ENCODE measurements at regions not wholly inside any gene's neighbourhood (a gene's known extent, or its start where the extent isn't known, plus 50 kb on each side); places are given as distances from the start of the nearest gene placed in this dataset.

DNA sequence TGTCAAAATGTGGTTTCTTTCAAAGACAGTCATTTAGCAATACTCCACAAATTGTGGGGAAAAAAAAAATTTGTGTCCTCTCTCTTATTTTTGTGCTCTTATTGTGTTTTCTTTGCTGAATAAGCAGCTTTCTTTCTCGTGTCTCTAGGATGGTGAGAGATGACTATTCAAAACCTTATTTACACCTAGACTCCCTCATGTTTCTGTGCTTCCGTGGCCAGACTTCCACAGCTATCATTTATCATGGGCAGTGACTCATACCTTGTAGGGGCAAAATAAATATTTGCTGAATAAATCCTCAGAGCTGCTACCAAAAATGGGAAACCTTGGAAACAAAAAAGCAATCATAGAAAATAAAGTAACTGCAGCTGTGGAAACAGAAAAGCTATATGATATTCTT, 204.9 kb upstream of the MIR17HG start:
- DNase-seq (ENCODE audit: extremely low read depth in 1 of 2, low read depth in 1 of 2): no peak

DNA sequence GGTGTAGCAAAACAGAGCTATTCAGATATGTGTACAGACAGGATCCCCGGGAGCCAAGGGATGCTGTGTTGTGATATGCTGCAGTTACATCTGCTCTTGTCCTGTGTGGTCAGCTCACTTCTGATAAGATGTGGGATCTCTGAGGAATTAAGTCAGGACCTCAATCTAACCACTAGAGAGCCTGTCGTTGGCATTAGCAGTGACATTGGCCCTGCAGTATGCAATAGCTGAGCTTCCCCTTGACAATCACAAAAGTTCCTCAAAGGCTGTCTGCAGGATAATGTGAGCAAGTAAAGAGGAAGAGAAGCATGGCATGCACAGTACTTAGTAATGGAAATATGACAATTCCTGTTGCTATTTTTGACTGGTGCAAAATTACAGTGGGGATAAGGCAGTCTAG, 203.4 kb upstream of the MIR17HG start:
- DNase-seq (ENCODE audit: extremely low read depth in 1 of 2, low read depth in 1 of 2): no peak

DNA sequence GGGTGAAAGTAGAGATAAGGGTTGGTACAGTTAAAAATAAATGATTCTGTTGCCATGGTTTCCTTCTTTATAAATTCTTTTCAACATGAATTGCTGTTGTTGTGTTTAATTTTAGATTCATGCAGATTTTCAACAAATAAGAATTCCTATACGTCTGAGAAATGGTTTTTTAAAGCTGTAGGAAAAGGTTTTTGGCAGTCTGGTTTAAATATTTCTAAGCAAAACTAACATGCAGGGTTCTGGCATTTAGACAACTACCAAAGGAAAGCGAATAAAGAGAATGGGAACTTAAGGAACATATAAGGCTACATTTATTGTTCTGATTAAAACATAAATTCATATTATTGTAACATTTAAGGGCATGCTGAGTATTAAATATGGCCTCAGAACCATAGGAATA, 203.0 kb upstream of the MIR17HG start:
- DNase-seq (ENCODE audit: extremely low read depth in 1 of 2, low read depth in 1 of 2): no peak

DNA sequence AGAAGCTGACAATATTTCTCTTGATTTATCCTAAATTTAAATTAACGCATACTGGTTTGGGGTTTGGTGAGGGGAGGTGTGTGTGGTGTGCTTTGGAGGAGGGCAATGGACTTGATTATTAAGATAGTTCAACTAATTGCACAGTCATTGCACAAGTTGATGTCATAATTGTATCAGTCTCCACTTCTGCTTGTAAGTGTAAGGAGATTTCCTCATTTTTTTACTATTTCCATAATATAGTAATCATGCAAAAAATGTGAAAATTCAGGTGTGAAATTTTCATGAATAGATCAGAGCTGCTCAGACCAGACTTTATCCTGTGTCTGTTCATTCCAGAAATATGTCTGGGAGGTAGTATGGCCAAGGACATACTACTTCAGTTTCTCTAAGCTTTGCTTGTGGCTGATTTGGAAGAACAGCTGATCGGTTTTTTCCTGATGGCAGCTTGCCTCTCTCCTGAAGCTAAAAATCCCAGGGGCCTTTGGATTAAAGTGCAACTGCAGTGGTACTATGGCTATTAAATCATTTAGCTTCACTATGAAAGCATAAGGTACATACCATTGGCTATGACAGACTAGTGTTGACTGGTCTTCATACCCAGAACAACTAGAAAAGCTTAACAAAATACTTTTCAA, 201.8 kb upstream of the MIR17HG start:
- no peak for DNase-seq (ENCODE audit: extremely low read depth in 1 of 2, low read depth in 1 of 2)

DNA sequence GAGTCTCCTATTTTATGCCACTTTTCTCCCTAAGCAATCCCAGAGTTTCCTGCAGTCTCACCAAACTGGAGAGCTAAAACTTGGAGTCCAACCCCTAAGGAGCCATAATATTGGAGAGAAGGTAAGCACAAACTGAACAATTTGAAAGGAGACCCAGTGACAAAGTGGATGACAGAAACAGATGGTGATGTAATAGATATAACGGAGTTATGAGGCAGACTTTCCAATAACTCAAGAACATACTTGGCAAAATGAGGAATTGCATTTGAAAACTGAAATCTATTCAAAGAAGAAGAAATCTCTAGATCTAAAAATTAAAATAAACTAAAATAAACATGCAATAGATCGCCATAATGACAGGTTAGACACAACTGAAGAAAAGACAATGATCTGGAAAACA, 200.9 kb upstream of the MIR17HG start:
- no peak for DNase-seq (ENCODE audit: extremely low read depth in 1 of 2, low read depth in 1 of 2)

DNA sequence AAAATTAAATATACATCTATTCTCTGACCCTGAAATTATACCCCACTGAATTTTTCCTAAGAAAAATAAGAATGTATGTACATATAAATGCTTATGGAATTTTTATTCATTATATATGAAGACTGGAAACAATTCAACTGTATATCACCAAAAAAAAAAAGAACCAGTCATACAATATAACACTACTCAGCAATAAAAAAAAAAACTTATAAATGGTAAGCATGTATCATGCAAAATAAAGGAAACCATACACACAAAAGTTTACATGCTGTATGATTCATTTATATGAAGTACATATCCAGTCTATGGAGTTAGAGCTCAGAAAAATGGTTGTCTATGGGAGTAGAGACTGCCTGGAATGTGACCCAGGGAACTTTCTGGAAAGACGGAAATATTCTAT, 199.4 kb upstream of the MIR17HG start:
- DNase-seq (ENCODE audit: extremely low read depth in 1 of 2, low read depth in 1 of 2): no peak

DNA sequence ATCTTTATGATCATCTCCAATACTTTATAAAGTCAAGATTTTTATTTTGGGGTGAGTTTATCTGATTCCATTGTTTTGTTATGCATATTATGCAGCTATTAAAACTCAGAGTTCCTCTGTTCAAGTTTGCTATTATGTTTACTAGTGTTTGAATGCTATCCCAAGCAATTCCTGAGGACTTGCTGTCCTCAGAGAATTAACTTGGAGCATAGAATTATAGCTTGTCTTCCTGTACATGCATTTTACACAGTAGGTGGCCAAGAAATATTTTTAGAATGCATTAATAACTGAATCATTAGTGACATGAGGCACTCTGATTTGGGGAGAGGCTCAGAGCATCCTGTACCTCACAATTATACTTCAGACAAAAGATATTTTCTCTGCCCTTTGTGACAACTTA, 195.6 kb upstream of the MIR17HG start:
- DNase-seq (ENCODE audit: extremely low read depth in 1 of 2, low read depth in 1 of 2): no peak

DNA sequence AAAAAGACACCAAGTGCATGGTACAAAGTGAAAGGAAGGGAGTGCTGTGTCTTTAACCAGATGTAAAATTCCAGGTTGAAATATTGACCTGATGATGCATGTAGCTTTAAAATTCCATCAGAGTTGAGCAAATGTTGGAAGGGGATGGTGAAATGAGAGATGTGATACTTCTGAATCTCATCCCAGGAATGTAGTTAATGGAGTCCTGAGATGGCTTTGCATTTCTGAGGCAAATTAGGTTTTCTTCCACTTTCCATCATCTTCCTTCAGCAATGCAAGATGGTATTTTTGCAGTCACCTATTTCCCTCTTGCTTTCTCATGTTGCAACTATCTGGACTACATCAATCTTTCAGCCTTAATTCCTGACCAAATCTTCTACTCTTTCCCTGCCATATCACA, 194.1 kb upstream of the MIR17HG start:
- DNase-seq (ENCODE audit: extremely low read depth in 1 of 2, low read depth in 1 of 2): no peak

DNA sequence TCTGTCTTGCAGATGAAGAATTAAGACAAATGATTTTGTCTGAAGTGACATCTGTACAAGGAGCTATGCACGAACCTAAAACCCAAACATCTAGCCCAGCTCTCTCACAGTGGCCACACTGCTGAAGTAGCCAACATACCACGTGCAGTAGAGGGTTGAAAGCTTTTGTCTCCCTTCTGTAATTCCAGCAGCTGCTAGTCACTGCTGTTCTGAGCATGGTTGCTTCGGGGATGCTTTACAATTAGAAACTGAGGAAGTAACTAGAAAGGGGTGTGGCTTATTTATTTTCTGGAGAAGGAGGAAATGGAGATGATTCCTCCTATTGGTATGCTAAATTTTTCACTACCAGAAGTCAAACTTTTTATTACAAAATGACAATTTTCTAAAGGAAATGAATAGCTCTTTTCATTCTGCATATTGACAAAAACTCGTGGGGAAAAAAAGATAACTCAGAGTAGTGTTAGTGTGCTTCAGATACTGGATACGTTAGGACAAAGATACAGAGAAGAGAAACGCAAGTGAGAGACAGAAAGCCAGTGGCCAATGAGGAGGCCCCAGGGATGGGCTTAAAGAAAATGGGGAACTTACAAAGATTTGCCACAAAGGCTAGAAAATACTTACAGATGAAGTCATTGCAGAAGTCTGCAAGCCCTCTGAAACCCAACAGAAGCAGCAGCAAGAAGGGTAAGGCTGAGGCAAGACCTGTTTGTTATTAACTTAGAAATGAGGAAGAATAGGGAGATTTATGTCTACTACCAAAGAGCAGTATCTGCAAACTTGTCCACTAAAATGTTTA, 192.7 kb upstream of the MIR17HG start:
- DNase-seq (ENCODE audit: extremely low read depth in 1 of 2, low read depth in 1 of 2): no peak

DNA sequence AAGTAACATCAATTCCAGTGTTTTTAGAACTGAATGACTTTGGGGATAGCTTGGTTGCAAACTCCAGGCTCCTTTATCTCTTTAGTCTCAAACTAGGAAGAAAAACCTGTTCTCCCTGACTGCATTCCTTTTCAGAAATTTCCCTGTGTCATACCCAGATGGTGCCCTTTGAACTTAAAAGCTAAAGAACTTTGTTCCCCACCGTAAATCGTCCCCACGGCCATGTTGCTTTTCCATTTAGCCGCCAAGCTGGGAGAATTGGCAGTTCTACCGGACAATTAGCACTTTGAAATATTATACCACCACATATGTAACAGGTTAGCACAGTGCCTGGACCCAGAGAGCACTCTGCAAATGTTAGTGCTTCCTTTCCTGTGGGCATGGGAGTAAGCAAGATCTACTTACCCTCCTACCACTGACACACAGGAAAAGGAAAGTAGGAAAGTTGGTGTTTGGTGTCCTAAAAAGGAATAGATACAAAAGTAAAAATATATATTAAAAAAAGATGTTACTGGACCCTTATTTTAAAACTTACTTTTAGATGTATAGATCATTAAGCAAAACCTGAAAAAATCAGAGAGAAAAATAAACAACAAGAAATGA, 191.9 kb upstream of the MIR17HG start:
- no peak for DNase-seq (ENCODE audit: extremely low read depth in 1 of 2, low read depth in 1 of 2)

DNA sequence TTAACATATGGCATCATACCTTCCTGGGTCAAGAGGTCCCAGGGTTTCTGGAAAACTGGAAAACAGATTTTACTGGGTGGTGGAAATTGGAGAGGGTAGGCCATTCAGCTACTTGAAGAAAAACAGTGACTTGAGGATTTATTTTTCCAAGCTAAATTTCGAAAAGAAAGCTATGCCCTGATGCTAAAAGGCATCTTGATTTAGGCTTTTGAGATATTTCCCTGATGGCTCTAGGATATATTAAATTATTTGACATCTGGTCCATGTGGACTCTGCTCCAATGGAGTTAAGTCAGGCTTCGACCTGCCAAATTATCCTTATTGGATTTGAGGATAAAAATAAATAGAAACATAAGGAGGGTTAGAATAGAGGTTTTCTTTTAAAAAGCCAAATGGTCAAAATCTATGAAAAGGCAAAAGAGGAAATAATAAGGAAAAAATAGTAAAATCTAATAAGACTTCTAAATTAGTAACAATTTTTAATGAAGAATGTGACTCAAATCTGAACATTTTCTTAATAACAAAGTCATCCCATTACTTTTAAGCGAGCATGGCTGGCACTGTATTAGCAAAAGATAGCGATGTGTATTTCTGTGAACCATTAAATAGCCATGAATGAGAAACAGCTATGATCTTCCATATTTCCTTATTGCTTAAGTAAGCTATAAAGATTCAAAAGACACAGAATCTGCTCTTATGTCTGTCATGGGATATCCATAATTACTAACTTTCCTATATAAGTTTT, 190.0 kb upstream of the MIR17HG start:
- DNase-seq (ENCODE audit: extremely low read depth in 1 of 2, low read depth in 1 of 2): no peak

DNA sequence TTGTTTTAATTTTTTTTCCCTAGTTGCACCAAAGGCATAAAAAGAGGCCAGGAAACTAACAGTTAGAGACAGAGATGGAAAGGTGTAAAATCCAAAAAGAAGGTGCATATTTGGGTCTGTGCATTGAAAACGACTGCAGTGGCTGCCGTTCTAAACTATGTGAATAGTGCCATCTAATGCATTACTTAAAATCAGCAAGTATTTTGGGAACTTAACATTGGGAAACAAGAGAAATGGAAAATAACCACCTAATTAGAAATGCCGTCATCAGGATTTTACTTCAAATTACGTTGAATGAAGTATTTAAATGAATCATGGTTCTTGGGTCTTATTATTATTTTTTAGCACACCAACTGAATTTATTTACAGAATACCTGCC, 189.5 kb upstream of the MIR17HG start:
- DNase-seq (ENCODE audit: extremely low read depth in 1 of 2, low read depth in 1 of 2): no peak

DNA sequence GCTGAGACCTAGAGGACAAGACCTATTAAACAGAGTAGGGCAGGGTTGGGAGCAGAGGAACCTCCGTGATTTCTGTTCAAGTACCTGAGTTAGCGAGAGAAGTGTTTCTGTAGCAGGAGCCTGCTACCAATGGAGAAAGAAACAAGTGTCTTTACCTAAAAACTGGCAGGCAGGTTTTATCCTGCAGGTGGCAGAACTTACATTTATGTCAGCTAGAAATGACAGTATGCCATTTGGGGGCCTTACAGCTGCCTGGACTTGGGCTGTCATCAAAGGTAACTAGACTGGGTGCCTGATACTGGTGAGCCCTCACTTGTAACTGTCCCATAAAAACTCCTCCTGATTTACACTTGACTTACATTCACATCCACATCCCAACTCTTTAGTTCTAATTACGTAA, 185.3 kb upstream of the MIR17HG start:
- DNase-seq (ENCODE audit: extremely low read depth in 1 of 2, low read depth in 1 of 2): no peak

DNA sequence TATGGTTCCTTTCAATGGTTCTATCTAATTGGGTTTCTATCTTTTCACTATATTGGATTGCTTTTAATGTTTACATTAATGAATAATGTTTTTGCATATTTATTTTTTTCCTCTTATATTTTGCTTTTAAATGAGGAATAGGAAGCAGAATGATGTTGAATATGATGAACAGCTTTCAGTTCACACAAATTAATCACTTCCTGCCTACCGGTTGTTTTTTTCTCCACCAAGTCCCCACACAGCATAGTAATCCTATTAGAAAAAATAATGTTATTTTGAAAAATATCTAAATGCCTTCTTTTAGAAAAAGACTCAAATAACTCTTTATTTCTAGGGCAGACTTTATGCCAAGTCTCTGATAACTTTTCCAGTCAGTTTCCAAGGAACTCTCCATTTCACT, 184.9 kb upstream of the MIR17HG start:
- DNase-seq (ENCODE audit: extremely low read depth in 1 of 2, low read depth in 1 of 2): no peak

DNA sequence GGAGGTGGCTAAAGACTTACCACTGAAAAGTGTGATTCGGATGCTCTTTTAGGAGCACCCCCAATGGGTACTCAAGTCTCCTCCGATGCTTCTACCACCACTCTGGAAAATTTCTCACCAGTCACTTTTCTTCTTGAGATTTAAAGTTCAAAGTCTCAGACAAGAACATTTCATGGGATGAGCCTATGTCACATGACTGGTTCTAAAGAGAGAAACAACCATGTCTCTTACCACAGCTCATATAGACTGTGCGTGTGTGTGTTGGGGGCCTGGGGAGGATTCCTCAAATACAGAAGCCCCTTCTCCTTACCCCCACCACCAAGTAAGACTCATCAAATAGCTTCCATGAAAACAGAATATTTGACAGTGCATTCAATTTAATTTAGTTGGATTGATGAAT, 181.7 kb upstream of the MIR17HG start:
- no peak for DNase-seq (ENCODE audit: extremely low read depth in 1 of 2, low read depth in 1 of 2)

DNA sequence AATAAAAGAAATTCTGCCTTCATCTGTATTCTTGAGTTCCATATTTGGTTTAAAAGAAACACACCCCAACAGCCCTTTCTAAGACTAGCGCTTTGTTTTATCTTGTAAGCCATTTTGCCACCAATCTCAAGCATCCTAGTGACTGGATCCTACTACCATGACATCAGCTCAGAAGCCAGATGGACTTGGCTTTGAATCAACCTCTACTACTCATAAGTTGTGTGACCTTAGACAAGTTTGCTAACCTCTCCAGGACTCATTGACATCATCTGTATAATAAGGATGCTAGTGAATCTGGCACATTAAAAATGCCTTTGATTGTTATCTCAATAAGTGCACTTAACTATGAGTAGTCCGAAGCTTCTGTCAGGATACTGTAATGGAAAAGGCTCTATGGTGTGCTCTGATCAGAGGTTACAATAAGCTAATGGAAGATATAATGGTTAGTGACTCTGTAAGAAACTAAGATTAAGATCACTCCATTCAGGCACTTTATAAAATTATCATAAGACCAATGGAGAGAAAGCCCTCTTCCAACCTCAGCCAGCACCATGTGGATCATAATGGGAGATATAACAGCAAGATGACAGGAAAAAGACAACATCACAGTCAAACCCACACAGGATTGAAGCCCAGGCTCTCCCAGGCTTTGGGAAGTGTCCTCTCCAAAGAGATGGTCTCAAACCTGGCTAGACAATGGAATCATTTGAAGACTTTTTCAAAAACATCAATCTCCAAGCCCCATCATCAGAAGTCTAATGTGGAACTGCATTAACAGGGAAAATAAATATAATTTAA, 180.6 kb upstream of the MIR17HG start:
- no peak for DNase-seq (ENCODE audit: extremely low read depth in 1 of 2, low read depth in 1 of 2)

DNA sequence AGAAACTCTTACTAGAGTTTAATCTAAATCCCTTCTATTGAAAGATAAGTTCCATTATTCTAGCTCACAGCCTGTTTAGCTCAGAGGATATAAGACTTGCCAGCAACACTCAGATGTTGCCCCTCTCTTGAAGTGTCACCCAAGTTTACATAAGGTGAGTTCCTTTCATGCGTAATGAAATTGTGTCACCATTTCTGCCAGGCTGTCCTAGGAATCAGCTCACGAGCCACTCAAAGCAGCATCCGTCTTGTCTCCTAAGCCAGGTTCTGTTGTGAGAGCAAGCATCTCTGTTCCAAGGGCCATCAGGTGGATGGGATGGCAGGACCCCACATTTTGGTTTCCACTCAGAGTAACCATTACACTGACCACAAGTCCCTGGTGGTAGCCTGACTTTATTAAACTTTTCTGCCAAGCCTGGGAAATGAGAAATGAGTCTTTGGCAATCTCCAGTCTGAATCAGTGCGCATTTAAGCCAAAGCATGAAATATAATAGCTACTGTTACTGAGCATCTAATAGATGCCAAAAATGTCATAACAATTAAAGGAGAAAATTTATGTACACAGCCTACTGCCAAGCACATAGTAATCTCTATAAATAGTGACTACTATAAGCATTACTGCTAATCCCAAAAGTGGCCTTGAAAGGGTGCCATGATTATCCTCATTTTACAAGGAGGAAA, 179.6 kb upstream of the MIR17HG start:
- DNase-seq (ENCODE audit: extremely low read depth in 1 of 2, low read depth in 1 of 2): no peak

DNA sequence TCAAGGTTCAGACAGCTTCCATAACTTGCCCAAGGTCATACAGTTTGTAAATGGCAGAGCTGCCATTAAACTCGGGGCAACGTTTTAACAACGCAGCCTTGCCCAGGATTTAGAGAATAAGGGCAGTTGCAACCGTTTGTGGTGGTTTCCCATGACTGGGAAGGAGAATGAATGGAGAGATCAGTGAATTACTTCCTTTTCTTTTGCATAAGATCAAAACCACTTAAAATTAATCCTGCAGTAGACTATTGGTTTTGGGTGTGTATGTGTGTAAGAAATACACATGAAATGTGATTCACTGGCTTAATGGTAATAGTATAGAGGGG, 179.1 kb upstream of the MIR17HG start:
- no peak for DNase-seq (ENCODE audit: extremely low read depth in 1 of 2, low read depth in 1 of 2)

DNA sequence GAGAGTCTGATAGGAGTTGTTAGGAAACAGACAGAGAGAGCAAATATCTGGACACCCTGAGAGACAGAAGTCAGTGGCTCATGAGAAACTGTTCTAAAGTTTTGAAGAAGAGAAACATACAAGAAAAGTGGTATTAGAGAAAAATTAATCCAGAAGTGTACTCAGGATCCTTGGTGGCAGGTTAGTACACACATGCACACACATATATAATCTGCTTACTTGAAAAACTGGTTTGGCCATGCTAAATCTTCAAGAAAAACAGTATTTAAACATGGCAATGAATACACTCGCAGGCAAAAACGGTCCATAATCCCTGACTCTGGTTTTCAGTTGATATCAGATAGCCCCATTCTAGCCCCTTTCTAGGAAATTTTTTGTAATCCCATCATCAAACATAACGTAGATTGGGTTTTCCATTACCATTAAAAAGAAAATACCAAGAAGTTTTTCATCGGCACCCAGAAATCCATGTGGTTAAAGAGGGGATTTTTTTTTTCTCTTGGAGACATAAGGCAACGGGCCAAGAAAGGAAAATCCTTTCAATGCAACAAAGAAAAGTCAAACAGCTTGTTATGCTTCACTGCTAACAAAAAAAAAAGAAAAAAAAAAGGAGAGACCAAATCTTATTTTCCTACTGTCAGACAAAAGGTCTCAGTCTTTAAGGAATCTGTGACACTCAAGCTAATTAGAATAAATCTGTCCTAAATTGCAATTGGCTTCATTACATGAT, 178.0 kb upstream of the MIR17HG start:
- no peak for DNase-seq (ENCODE audit: extremely low read depth in 1 of 2, low read depth in 1 of 2)

DNA sequence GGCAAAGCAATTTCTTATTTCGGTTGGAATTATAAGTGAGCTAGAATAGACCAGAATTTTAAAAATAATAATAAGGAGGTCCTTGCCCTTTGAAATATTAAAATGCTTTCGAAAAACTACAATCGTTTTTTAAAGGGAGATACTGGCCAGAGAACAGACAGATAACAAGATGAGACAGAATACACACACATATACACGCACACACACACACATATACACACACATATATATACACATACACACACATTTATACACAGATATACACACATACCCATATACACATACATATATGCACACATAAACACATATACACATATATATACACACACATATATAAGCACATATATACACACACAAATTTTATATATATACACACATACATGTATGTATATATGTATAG, 175.3 kb upstream of the MIR17HG start:
- DNase-seq (ENCODE audit: extremely low read depth in 1 of 2, low read depth in 1 of 2): no peak
